HG03565 (cell line): ENCODE measurements at regions not wholly inside any gene's neighbourhood (a gene's known extent, or its start where the extent isn't known, plus 50 kb on each side); places are given as distances from the start of the nearest gene placed in this dataset.
"Not testable (repeated sequence)": the region's sequence is repeated elsewhere in the genome, so short reads cannot be mapped to it uniquely, and the experiment has no call there.

Experiments
- ATAC-seq: cut with Tn5 transposase; IDR thresholded peaks from one replicate; pipeline ENCODE4 v1.9.1; 2021; ENCODE audit warnings: mild to moderate bottlenecking, moderate library complexity; ENCODE audit not compliant: unreplicated experiment

- ATAC-seq = no peak
These were observed 387.4 kb upstream of the ASIC2 start for GRCh38 chr17:33680472-33680871.

- ATAC-seq = no peak
These were observed 389.5 kb upstream of the ASIC2 start for GRCh38 chr17:33682599-33682998.

- ATAC-seq = no peak
These were observed 391.6 kb upstream of the ASIC2 start for GRCh38 chr17:33684735-33685134.

GRCh38 chr17:33686171-33686570 lies 393.1 kb upstream of the ASIC2 start:
- ATAC-seq = no peak

GRCh38 chr17:33687831-33688230 lies 394.7 kb upstream of the ASIC2 start:
- ATAC-seq = no peak

GRCh38 chr17:33688771-33689170 lies 395.7 kb upstream of the ASIC2 start:
- no peak for ATAC-seq

GRCh38 chr17:33689725-33690124 lies 396.6 kb upstream of the ASIC2 start:
- ATAC-seq = no peak

- no peak for ATAC-seq
These were observed 402.3 kb upstream of the ASIC2 start for GRCh38 chr17:33695431-33695830.

- ATAC-seq = no peak
These were observed 403.0 kb upstream of the ASIC2 start for GRCh38 chr17:33696102-33696501.

- no peak for ATAC-seq
These were observed 404.5 kb upstream of the ASIC2 start for GRCh38 chr17:33697557-33697956.

GRCh38 chr17:33701910-33702309 lies 408.8 kb upstream of the ASIC2 start:
- ATAC-seq = no peak

- no peak for ATAC-seq
These were observed 411.8 kb upstream of the ASIC2 start for GRCh38 chr17:33704856-33705255.

- no peak for ATAC-seq
These were observed 416.8 kb upstream of the ASIC2 start for GRCh38 chr17:33709881-33710280.

- no peak for ATAC-seq
These were observed 419.0 kb upstream of the ASIC2 start for GRCh38 chr17:33712120-33712519.

GRCh38 chr17:33716957-33717356 lies 423.9 kb upstream of the ASIC2 start:
- ATAC-seq = no peak

GRCh38 chr17:33723736-33724135 lies 430.6 kb upstream of the ASIC2 start:
- not testable (repeated sequence) for ATAC-seq

- no peak for ATAC-seq
These were observed 432.7 kb upstream of the ASIC2 start for GRCh38 chr17:33725675-33726271.

GRCh38 chr17:33730131-33730530 lies 437.0 kb upstream of the ASIC2 start:
- ATAC-seq = no peak

GRCh38 chr17:33732116-33732515 lies 439.0 kb upstream of the ASIC2 start:
- no peak for ATAC-seq

GRCh38 chr17:33739714-33740113 lies 446.6 kb upstream of the ASIC2 start:
- ATAC-seq = no peak

- ATAC-seq = no peak
These were observed 452.1 kb upstream of the ASIC2 start for GRCh38 chr17:33745047-33745760.

- ATAC-seq = no peak
These were observed 456.1 kb upstream of the ASIC2 start for GRCh38 chr17:33749171-33749570.
